Stimulated activated CD4-positive, alpha-beta T cell treated with anti-CD3 and anti-CD28 coated beads, TNF-alpha, amount 100 ng/mL, for 24 hours (primary cell): ENCODE measurements at regions not wholly inside any gene's neighbourhood (a gene's known extent, or its start where the extent isn't known, plus 50 kb on each side); places are given as distances from the start of the nearest gene placed in this dataset.

Experiments used
- DNase-seq, 3 experiments: peaks; one replicate each; pipeline ENCODE4 v3.0.0-alpha.2; 2020; ENCODE audit warnings: low read depth in 3 of 3

DNA sequence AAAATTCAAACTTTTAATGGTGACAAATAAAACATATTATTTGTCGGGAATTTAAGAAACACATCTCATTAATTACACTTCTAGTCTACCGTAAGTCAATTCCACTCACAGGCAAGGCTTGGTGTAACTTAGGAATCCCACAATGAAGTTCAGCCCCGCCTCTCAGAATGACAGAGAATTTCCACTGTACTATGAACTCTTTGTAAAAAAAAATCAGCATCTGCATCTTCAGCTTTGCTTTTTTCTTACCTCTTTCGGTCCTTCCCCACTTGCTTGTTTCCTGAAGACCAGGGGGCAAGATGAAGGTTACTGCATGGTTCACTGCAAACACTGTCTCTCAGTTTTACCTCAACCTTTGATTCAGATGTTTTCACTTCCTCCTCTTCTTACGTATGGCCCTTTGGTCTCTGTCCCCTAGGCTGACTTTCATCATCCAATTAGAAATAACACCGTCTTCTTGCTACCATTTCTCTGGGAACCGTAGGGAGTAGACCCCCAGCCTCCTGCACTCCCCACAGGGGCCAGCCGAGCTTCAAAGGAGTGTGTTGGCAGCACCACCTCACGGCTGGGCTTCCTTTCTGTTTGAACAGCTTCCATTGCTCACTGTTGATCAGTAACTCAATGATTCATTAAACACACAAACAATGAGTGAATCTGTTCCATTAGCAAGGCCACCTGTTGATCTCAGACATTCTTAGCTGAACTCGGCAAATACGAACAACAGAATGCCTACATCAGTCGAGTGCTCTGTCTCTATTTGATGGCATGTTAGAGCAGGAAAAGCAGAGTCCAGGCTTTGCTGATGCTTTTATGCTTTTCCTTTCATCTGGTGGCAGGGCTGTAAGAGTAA, 343.0 kb downstream of the BMP4 start:
- no peak for DNase-seq

DNA sequence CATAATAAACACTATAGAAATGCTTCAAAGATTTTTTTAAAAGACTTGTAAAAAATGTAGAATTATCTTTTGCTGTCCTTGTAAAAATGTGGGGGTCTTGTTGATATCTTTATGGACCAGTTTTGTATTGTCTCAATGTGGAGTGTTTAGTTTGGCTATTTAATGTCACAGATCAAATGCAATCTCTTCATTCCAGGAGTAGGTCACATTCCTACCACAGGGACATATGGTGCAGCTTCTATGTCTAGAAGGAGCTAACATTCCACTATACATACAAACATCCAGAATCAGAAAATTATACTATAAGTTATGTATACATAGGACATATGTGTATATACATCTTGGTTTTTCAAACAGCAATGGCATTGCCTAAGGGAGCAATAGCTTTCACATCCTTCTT, 345.7 kb downstream of the BMP4 start:
- DNase-seq, result no peak

DNA sequence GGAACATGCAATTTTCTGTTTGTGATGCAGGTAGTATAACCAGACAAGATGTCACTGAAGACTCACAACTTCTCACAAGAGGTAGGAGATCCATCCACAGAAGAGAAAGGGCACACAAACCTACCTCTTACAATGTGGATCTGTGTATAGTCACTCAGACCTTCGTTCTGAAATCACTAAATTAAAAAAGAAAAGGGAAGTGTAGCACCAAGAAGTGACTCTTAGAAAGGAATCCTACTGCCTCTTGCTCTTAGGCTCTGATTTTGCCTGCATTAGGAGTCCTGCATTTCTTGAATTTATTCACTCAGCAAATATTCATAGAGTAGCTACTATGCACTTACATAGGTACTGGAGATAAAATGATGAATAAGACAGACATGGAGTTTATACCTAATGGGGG, 347.6 kb downstream of the BMP4 start:
- DNase-seq, result no peak

DNA sequence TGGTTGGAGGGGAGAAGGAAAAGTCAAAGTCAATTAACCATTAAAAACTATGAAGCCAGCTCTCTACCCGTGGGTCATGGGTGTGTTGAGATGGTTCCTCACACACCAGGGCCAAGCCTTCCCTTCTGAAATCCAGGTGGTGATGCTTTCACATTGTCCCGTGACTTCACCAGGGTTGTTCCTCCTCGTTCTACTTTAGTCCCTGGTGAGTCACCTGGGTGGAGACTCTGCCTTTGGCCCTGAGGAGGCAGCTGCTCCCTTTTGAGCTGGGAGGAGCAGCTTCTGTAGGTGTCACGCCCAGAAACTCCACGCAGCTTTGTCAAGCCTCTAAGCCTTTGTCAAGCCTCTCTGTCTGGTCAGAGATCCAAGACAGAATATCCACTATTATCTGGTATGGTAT, 348.3 kb downstream of the BMP4 start:
- no peak for DNase-seq

DNA sequence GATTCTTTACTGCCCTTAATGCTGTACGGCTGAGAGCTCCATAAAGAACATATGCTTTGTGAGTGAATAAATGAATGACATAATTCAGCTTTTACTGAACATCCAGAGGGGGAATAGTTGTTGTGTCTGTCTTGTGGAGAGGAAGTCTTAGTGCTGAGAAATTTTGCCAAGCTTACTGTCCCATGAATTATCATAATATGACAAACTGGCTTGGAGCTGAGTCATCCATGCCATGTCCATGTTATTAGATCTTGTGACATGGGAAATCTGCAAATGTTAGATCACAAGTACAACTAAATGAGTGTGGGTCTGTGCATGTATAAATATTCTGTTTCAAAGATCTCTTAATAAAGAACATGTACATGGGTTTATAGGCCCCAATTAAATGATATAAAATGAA, 350.4 kb downstream of the BMP4 start:
- no peak for DNase-seq

DNA sequence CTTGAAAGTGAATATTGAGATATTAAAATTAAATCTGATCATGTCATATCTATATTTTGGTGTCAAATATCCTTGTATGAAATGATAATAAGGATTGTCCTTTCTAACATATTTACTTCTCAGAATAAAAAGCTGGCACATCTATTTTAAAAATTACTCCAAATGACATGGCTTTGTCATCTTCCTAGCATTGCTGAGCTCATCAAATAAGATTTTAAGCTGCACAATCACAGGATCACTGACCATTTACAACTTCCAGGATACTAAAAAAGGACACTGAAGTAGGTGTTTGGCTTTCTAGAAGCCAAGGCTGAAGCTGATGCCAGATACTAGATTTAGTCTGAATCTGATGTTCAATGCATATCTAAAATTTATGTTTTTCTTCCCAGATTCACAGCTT, 351.1 kb downstream of the BMP4 start:
- no peak for DNase-seq

DNA sequence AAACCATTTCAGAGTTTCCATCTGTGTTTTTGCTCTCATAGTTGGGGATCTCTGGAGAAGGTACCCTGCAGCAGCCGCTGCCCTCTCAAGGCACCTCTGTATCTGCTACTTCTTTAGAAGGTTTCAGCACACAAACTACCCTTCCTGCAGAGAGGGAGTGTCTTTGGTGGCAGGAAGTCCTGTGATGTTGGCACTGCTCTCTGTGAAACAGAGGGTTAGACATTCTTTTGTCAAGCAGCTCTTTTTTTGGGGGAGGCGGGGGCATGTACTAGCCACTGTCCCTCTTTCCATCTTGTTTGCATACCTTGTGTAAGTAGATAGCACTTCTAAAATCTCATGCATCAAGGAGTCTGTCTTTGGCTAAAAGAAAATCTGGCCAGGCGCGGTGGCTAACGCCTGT, 352.6 kb downstream of the BMP4 start:
- no peak for DNase-seq

DNA sequence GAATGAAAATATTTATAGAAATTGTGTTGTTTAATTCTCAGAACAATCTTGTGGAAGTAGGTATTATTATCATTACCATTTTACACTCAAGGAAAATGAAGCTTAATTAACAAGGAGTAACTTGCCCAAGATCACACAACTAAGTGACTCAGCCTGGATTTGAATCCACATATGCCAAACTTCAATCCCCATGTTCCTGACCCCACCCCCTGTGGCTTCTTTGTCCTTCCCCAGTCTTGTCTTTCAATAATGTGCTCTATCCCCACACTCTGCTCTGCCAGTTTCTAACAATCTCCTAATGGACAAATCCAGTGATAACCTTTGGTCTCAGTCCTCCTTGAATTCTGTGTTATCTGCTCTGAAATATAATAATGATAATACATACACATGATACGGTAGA, 355.2 kb downstream of the BMP4 start:
- DNase-seq, result no peak

DNA sequence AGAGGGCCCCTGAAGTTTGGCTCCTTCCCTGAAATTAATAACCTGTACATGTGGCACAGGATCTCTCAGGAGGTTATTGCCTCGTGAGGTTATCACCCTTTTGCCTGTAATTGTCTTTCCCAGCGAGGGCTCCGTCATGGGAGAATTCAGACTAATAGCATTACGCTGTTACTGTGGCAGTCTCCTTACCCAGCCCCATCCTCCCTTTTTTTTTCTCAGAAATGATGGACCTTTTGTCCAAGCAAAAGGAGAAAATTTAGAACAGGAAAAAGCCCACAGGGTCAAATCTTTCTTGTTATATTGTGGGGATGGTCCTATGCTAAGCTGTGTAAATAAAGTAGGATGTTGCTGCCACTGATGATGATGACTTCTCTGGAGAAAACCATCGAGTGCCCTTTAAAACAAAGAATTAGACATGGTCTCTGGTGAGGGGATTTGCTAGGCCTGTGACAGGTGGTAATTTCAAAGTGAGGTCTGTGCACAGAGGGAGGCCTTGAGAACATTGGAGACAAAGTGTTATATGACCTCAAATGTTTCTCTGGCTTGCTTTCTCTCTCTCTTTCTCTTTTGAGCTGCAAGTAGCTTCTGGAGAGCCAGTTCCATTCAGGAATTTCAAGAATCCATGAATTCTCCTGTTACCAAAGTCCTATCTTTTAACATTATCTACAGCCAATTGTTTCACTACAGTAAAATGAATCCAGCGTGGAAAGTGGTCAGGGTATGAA, 357.2 kb downstream of the BMP4 start:
- no peak for DNase-seq

DNA sequence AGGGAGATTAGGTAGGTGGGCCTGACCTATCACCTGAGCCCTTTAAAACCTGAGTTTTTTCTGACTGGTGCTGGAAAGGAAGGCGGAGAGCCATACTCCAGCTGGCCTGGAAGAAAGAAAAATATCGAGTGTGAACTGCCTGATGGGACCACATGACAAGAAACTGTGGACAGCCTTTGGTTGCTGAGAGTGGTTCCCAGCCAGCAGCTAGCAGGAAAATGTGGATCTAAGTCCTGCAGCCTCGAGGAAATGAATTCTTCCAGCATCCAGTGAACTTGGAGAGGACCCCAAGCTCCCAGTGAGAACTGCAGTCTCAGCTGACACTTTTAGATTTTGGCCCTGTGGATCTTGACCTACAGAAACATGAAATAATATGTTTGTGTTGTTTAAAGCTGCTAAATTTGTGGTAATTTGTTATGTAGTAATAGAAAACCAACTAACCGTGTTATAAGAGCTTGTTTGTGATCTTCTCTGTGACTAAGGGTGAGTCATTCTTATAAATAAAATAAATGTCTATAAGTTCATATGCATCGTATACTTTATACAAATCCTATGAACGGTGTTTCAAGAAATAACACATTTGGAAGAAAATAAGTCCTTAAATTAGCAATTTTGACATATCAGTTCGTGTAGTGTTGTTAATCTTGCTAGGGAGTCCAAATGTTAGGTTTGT, 359.6 kb downstream of the BMP4 start:
- no peak for DNase-seq

DNA sequence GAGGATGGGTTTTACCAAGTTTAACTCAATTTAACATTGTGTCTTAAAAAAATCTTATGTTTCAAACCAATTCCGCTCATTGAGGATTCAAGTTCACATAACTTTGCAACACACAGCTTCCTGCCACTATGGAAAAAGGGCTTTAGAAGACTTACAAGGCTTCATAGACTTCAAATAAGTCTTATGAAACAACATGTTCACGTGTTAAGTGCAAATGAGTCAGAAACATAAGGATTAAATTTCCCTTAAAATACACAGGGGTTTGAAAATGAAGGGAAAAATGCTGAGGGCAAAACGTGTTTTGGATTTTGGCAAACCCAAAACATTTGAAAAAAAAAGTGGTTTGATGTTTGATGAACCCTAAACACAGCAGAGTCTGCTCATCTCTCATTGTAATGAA, 364.8 kb downstream of the BMP4 start:
- no peak for DNase-seq

DNA sequence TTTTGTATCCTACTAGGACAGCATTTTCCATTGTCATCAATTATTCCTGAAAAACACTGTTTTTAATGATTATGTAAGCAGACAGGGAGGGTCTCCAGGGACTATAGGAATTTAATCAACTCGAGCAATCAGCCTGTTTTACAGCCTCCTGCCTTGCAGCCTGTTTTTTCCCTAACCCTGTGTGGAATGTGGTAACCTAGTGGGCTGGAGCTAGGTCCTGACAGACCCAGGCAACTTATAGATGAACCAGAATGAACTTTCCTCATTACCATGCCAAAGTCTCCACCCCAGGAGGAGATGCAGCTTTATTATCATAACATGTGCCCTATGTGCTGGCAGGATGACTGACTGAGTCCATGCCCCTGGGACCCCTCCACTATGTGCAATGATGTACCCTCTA, 375.1 kb downstream of the BMP4 start:
- DNase-seq, result no peak

DNA sequence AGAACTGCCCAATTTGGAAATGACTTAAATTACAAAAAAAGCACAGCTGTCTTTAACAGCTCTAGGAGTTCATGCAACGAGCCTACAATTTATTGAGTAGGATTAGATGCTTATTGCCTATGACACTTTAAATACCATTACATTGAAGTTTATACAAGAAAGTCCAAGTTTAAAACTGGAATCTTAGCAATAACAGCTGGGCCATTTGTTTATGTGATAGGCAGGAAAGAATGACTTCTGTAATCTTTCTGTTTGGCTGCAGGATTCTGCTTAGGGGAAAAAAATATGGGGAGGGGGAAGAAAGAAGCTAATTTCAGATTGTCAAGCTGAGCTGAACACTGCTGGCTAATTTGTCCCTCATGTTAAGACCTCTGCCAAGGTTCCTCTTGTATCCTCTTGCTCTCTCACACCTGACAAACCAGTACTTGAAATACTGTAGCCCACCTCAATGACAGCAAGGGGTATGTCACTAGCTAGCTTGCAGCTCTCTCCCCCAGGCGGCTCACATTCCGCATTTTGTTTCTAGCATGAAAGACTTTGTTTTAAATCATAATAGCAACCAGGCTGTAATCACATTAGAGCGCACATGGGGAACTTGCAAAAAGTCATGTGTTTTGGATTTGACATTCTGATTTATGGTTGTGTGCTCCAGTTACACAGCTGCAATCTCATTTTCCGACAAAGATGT, 384.8 kb downstream of the BMP4 start:
- no peak for DNase-seq

DNA sequence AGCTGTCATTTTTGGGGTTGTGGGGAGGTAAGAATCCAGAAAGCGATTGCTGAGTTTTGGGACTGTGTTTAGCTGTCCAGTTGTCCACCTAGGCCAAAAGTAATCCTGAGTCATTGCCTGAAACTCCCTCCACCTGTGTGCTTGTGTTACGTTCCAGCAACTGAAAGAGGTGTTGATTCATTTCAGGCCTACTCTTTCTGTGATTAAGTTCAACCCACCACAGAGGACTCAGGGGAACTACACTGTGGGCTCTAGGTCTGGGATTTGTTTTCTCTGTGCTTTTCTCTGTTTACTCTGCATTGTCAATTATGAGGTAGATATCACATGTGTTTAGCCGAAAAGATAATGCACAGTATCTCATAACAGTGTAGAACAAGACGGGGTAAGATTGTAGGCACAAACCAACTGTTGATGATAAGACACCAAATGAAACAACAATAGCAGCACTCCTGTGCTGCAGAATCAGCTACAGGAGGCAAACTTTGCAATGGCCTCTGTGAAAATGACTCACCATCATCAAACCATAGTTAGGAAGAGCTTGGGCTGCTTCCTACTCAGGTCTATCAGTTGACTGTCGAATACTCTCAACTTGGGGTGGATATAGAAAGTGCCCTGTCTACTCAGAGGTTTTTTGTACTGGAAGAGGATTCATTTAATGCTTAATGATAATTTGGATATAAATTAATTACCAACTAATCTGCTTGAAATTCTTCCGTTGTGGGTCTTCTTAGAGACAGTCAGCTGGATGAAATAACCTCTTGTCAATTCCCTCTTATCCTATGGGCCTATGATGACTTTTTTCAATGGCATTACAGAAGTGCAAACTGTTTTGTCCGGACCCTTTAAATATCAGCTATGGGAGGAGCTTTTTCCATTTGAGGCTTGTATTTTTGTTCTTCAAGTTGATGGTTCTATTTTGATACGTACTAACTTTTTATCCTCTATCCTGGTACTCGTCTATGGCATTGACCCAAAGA, 385.9 kb downstream of the BMP4 start:
- no peak for DNase-seq

DNA sequence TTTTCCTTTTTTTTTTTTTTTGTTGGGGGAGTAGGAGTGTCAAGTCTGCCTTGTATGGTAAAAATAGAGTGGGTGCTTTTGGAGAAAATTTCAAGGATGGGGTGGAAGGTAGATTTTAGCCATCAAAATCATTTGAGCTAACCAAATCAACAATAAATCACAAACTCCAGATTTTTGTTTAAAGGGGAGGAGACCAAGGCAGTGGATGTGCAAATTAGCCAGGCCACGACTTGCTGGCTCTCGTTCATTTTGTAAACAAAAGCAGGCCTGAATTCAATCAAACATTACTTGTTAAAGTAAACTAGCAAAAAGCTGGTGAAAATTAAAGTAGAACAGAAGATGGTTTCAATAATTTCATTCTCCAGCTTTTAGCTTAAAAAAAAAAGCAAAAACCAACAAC, 387.2 kb downstream of the BMP4 start:
- no peak for DNase-seq

DNA sequence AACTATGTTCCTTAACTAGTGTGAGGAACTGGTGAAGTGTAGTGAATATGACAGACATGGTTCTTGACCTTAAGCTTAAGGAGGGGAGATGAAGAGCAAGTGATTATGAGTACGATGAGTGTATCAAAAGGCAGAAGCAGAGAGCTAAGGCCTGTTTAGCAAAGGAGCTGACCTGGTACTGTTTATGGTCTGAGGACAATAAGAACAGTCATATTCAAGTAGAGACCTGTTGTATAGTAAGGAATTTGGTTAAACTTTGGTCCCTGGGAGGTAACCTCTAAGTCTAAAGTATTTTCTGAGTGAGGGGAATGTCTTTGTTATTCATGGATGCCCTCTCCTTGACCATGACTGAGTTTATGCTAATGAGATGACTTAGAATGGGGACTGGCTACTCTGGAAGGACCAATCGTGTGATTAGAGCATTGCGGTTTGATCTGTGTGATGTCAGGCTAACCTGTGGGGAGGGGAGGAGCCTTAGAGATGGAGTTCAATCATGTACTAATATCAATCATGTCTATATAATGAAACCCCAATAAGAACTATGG, 389.3 kb downstream of the BMP4 start:
- no peak for DNase-seq

DNA sequence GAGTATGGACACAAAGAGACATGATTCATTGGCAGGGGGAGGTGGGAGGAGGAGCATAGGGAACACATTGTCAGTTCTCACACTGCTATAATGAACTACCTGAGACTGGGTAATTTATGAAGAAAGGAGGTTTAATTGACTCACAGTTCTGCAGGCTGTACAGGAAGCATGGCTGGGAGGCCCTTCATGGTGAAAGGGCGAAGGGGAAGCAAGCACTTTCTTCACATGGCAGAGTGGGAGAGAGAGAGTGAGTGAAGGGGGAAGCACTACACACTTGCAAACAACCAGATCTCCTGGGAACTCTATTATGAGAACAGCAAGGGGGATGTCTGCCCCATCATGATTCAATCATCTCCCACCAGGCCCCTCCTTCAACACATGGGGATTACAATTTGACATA, 391.8 kb downstream of the BMP4 start:
- DNase-seq, result no peak

DNA sequence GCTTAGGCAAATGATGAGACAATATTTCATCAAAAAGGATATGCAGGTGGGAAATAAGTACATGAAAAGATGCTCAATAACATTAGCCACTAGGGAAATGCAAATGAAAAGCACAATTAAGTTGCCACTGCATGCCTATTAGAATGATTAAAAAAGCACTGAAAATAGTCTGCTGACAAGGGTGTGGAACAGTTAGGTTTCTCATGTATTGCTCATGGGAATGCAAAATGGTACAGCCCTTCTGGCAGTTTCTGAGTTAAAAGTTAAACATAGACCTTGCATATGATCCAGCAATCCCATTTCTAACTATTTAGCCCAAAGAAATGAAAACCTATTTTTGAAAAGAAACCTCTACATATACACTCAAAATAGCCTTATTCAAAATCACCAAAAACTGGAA, 393.0 kb downstream of the BMP4 start:
- DNase-seq, result no peak

DNA sequence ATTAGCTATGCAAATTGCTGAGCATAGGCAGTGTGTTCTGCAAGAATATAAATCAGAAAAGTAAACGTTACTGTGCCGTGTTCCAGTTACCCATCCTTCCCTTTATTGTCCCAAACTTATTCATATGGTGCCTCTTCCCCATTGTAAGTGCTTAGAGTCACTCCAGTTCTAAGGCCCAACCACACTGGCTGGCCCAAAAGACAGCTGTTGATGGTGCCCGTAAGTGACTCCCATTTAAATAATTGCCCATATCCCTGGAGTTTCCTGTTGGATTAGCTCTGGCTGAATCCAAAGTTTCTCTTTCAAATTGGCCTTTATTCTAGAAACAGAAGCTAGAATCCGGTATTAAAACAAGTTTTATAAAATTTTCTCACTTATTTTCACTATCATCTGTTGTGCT, 400.1 kb upstream of the DDHD1 start:
- DNase-seq, result no peak

DNA sequence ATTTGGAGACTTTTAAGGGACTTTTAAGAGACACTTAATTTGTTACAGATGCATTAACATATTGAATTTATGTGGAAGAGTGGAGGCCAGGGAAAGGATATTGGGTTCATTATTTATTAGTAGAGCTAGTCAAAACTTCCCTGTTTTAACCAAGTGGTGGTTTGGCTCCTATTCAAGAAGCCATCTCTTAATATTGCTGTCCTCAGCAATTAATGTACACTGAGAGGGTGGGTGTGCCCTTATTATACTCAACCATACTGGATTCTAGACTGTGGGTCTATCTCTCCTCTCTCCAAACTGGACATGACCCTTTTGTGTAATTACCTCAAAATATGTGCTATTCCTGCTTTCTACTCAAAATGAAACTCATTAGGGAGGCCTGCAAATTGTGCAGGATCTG, 398.7 kb upstream of the DDHD1 start:
- DNase-seq, result no peak

DNA sequence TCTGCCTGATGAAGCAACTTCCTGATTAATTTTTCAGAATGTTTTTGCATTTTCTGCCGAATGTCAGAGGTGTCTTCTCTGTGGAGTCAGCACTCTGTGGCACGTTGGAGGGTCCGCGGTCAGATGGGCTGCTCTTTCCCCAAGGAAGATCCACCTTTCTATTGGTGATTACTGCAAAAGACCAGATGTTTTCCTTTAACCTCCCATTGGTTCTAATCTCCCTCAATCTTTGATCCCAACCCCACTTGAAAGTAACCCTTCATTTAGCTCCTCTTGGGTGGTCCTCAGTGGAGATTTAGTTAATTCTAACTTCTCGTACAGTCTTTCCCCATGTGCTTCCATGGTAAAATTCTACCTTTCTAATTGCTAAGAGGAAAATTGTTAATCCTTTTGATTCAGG, 397.7 kb upstream of the DDHD1 start:
- no peak for DNase-seq
